ENCODE measurements at regions not wholly inside any gene's neighbourhood (a gene's known extent, or its start where the extent isn't known, plus 50 kb on each side); places are given as distances from the start of the nearest gene placed in this dataset.

- Histone ChIP-seq H3K4me1 (ENCODE audit: insufficient read depth, low read length) (no peaks in the 10 kb centered on the region), H3K36me3 (ENCODE audit: insufficient read depth, low read length) (no peaks in the 10 kb centered on the region), H3K4me3 (ENCODE audit: low read length) (no peak overlapping the region), H3K27ac (ENCODE audit: low read depth in 1 of 2, low read length in 2 of 2) (no peak overlapping the region), H3K27me3 (ENCODE audit: control insufficient read depth in 1 of 2, insufficient read depth in 2 of 2, low read length in 2 of 2) (no peaks in the 10 kb centered on the region), H3K9me3 (ENCODE audit: control insufficient read depth in 1 of 2, insufficient read depth in 1 of 2, low read length in 2 of 2) (no peaks in the 10 kb centered on the region)
- ChIA-PET CTCF (no interaction called here), POLR2A (no interaction called here)
- ATAC-seq (ENCODE audit: poor library complexity), result no peak
- H3K36me3 Mint-ChIP-seq (ENCODE audit: low read depth), result no peaks in the 10 kb centered on the region
- H3K4me1 Mint-ChIP-seq (ENCODE audit: low read depth), result no peaks in the 10 kb centered on the region
- no peak for DNase-seq
- no peaks in the 10 kb centered on the region for H3K9me3 Mint-ChIP-seq
- TF ChIP-seq CTCF (IDR thresholded peaks at IDR 0.05), result no peak
- H3K27ac Mint-ChIP-seq, result no peak overlapping the region
- H3K4me3 Mint-ChIP-seq, result no peak overlapping the region
- no peaks in the 10 kb centered on the region for H3K27me3 Mint-ChIP-seq
- intact Hi-C loops (cut with DNase I, micrococcal nuclease), result no loop called here
Observed at GRCh38 chrX:25555521-25555920, 539.8 kb upstream of the ARX start.

DNA sequence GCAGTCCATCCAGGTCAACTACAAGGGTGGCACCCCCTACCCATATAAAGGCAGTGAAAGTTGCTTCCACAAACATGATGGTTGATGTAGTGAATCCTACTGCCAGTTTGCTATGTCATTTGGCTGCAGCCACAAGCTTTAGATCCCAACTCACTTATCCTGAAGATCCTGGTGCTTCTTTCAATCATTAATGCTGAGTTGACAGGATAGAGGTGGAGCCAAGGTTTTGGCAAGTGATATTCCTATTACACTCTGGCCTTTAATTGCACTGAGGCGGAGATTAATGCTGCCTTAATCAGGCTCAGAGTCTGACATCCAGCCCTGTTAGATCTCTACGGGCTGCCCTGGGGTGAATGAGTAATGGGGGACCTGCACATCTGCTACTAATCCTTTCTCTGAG is 542.4 kb upstream of the ARX start:
- intact Hi-C loops (cut with DNase I, micrococcal nuclease), result no loop called here
- ATAC-seq (ENCODE audit: poor library complexity) (no peak), DNase-seq (no peak)
- Mint-ChIP-seq H3K9me3 (no peaks in the 10 kb centered on the region), H3K4me3 (no peak overlapping the region), H3K27ac (no peak overlapping the region), H3K36me3 (ENCODE audit: low read depth) (no peaks in the 10 kb centered on the region), H3K27me3 (no peaks in the 10 kb centered on the region), H3K4me1 (ENCODE audit: low read depth) (no peaks in the 10 kb centered on the region)
- ChIA-PET CTCF (no interaction called here), POLR2A (no interaction called here)
- Histone ChIP-seq H3K27me3 (ENCODE audit: control insufficient read depth in 1 of 2, insufficient read depth in 2 of 2, low read length in 2 of 2) (no peaks in the 10 kb centered on the region), H3K4me1 (ENCODE audit: insufficient read depth, low read length) (no peaks in the 10 kb centered on the region), H3K36me3 (ENCODE audit: insufficient read depth, low read length) (no peaks in the 10 kb centered on the region), H3K27ac (ENCODE audit: low read depth in 1 of 2, low read length in 2 of 2) (no peak overlapping the region), H3K9me3 (ENCODE audit: control insufficient read depth in 1 of 2, insufficient read depth in 1 of 2, low read length in 2 of 2) (no peaks in the 10 kb centered on the region), H3K4me3 (ENCODE audit: low read length) (no peak overlapping the region)
- TF ChIP-seq CTCF (IDR thresholded peaks at IDR 0.05), result no peak

DNA sequence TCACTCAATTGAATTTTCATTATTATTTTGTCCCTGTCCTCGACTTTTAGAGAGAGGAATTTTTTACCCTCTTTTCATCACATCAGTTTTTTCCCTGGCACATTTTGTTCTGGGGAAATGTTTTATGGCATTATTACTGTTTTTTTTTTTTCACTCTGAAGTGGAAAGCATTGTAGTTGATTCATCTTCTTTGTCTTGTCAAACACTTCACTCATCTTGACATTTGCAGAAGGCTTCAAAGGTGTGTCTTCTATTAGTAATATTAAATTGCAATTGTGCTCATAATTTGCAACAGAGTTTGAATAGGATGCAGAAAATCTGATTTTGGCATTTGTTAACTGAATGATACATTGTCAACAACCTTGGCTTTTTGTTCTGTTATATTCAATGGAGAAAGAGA is 545.4 kb upstream of the ARX start:
- intact Hi-C loops (cut with DNase I, micrococcal nuclease), result no loop called here

More for the DNA sequence above, 545.4 kb upstream of the ARX start:
- H3K27me3 Mint-ChIP-seq, result no peaks in the 10 kb centered on the region
- no peak for ATAC-seq (ENCODE audit: poor library complexity)
- no peak for TF ChIP-seq CTCF (IDR thresholded peaks at IDR 0.05)
- H3K9me3 Mint-ChIP-seq, result no peaks in the 10 kb centered on the region
- ChIA-PET CTCF (no interaction called here), POLR2A (no interaction called here)
- H3K4me3 ChIP-seq (ENCODE audit: low read length), result no peak overlapping the region
- H3K27ac Mint-ChIP-seq, result no peak overlapping the region
- no peak overlapping the region for H3K4me3 Mint-ChIP-seq
- no peaks in the 10 kb centered on the region for H3K27me3 ChIP-seq (ENCODE audit: control insufficient read depth in 1 of 2, insufficient read depth in 2 of 2, low read length in 2 of 2)
- no peaks in the 10 kb centered on the region for H3K36me3 Mint-ChIP-seq (ENCODE audit: low read depth)
- H3K4me1 Mint-ChIP-seq (ENCODE audit: low read depth), result no peaks in the 10 kb centered on the region
- DNase-seq, result no peak
- H3K9me3 ChIP-seq (ENCODE audit: control insufficient read depth in 1 of 2, insufficient read depth in 1 of 2, low read length in 2 of 2), result peaks cover 0 to 3% of the 10 kb centered on the region in 2 experiments
- no peaks in the 10 kb centered on the region for H3K4me1 ChIP-seq (ENCODE audit: insufficient read depth, low read length)
- H3K27ac ChIP-seq (ENCODE audit: low read depth in 1 of 2, low read length in 2 of 2), result no peak overlapping the region
- H3K36me3 ChIP-seq (ENCODE audit: insufficient read depth, low read length), result no peaks in the 10 kb centered on the region
